Cardiac fibroblast (primary cell): ENCODE measurements at regions not wholly inside any gene's neighbourhood (a gene's known extent, or its start where the extent isn't known, plus 50 kb on each side); places are given as distances from the start of the nearest gene placed in this dataset.

Experiments used
- DNase-seq, 2 donors: peaks; one replicate each; pipeline versions ENCODE4 v3.0.0 to v3.0.0-alpha.2; 2010; ENCODE audit warnings: low read depth in 2 of 2
- H3K4me3 ChIP-seq, 2 donors: replicated peaks in 1 of 2; 1 replicate in 1 of 2; 2 replicates in 1 of 2; pipeline ENCODE4 v1.5.1; 2011; ENCODE audit warnings: low read depth in 2 of 2, low read length in 2 of 2, mild to moderate bottlenecking in 2 of 2, moderate library complexity in 1 of 2
- CTCF ChIP-seq: IDR thresholded peaks from one replicate; pipeline ENCODE4 v1.5.1; 2011; ENCODE audit warnings: low read depth, mild to moderate bottlenecking, low read length, inconsistent platforms

GRCh38 chr5:14009575-14009974, 65.1 kb upstream of the DNAH5 start:
- no peak overlapping the region for H3K4me3 ChIP-seq
- DNase-seq, result no peak
- no peak for TF ChIP-seq CTCF

- no peak for DNase-seq
- TF ChIP-seq CTCF, result no peak
- no peak overlapping the region for H3K4me3 ChIP-seq
Observed at GRCh38 chr5:14008819-14009311, 64.4 kb upstream of the DNAH5 start.

- peak in 1 of 2 donors; percentile 16 for DNase-seq
- peak; percentile 6 for TF ChIP-seq CTCF
Observed at GRCh38 chr5:14006823-14007520, 62.5 kb upstream of the DNAH5 start.

GRCh38 chr5:14004598-14005394, 60.3 kb upstream of the DNAH5 start:
- no peak overlapping the region for H3K4me3 ChIP-seq
- no peak for TF ChIP-seq CTCF
- no peak for DNase-seq

More at GRCh38 chr5:14006823-14007520, 62.5 kb upstream of the DNAH5 start:
- no peak overlapping the region for H3K4me3 ChIP-seq

GRCh38 chr5:14003936-14004335, 59.4 kb upstream of the DNAH5 start:
- TF ChIP-seq CTCF, result no peak
- DNase-seq, result no peak
- H3K4me3 ChIP-seq, result no peak overlapping the region

GRCh38 chr5:14003513-14003912, 59.0 kb upstream of the DNAH5 start:
- H3K4me3 ChIP-seq, result no peak overlapping the region
- TF ChIP-seq CTCF, result no peak
- DNase-seq, result no peak
